ENCODE measurements at regions not wholly inside any gene's neighbourhood (a gene's known extent, or its start where the extent isn't known, plus 50 kb on each side); places are given as distances from the start of the nearest gene placed in this dataset.

- Mint-ChIP-seq H3K4me1 (ENCODE audit: low read depth, unreplicated experiment) (no peaks in the 10 kb centered on the region), H3K36me3 (ENCODE audit: unreplicated experiment) (peaks cover 27% of the 10 kb centered on the region), H3K27ac (ENCODE audit: unreplicated experiment) (no peak overlapping the region), H3K9me3 (ENCODE audit: unreplicated experiment) (peaks cover 2% of the 10 kb centered on the region), H3K4me3 (ENCODE audit: unreplicated experiment) (no peak overlapping the region), H3K27me3 (ENCODE audit: unreplicated experiment) (no peaks in the 10 kb centered on the region)
- DNase-seq = no peak
- TF ChIP-seq, protein P1, sequence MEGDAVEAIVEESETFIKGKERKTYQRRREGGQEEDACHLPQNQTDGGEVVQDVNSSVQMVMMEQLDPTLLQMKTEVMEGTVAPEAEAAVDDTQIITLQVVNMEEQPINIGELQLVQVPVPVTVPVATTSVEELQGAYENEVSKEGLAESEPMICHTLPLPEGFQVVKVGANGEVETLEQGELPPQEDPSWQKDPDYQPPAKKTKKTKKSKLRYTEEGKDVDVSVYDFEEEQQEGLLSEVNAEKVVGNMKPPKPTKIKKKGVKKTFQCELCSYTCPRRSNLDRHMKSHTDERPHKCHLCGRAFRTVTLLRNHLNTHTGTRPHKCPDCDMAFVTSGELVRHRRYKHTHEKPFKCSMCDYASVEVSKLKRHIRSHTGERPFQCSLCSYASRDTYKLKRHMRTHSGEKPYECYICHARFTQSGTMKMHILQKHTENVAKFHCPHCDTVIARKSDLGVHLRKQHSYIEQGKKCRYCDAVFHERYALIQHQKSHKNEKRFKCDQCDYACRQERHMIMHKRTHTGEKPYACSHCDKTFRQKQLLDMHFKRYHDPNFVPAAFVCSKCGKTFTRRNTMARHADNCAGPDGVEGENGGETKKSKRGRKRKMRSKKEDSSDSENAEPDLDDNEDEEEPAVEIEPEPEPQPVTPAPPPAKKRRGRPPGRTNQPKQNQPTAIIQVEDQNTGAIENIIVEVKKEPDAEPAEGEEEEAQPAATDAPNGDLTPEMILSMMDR (IDR thresholded peaks at IDR 0.05; ENCODE audit: partially characterized antibody, unreplicated experiment) = no peak
These were observed 193.4 kb upstream of the ZMIZ1 start for GRCh38 chr10:78875331-78875877.

DNA sequence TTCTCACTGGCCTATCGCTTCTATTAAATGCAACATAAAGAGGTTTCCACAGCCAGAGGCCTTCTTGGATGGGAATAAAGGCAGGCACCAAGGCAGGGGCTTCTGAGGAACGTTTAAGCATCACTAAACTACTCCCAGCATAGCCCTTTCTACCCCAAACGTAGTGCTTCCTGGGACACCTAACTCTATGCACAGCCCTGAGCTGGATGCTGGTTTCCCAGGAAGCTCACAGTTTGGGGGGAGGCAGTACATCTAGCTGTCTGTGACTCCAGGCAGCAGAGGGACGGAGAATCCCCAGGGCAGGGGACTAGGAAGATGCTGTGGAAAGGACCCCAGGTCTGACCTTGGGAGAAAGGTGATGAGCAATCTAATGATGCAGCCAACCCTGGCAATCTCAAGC, 192.8 kb upstream of the ZMIZ1 start:
- H3K4me3 Mint-ChIP-seq (ENCODE audit: unreplicated experiment) = no peak overlapping the region
- H3K36me3 Mint-ChIP-seq (ENCODE audit: unreplicated experiment) = peaks cover 30% of the 10 kb centered on the region
- peaks cover 2% of the 10 kb centered on the region for H3K9me3 Mint-ChIP-seq (ENCODE audit: unreplicated experiment)
- DNase-seq = no peak
- no peaks in the 10 kb centered on the region for H3K4me1 Mint-ChIP-seq (ENCODE audit: low read depth, unreplicated experiment)
- no peak overlapping the region for H3K27ac Mint-ChIP-seq (ENCODE audit: unreplicated experiment)
- H3K27me3 Mint-ChIP-seq (ENCODE audit: unreplicated experiment) = no peaks in the 10 kb centered on the region
- TF ChIP-seq, protein P1 (IDR thresholded peaks at IDR 0.05; ENCODE audit: partially characterized antibody, unreplicated experiment) = no peak

DNA sequence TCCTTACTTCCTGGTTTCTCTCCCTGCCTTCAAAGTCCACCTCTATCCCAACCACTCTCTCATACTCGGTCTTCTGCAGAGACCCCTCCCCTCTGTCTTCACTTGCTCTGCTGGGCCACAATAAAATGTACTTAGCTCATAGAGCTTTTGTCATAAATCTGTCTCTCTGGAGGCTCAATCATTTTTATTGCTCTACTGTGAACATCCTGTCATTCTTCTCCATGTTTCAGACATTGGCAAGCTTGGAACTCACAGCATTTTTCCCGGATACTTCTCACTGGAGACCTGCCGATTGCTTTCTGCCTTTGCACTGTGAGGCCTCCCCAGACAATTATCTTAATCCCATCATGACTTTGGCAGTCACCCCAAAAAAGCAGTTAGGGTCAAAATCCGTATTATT, 192.3 kb upstream of the ZMIZ1 start:
- TF ChIP-seq, protein P1 (IDR thresholded peaks at IDR 0.05; ENCODE audit: partially characterized antibody, unreplicated experiment) = no peak
- H3K27ac Mint-ChIP-seq (ENCODE audit: unreplicated experiment) = no peak overlapping the region
- peaks cover 2% of the 10 kb centered on the region for H3K9me3 Mint-ChIP-seq (ENCODE audit: unreplicated experiment)
- no peak overlapping the region for H3K4me3 Mint-ChIP-seq (ENCODE audit: unreplicated experiment)
- no peaks in the 10 kb centered on the region for H3K4me1 Mint-ChIP-seq (ENCODE audit: low read depth, unreplicated experiment)
- no peaks in the 10 kb centered on the region for H3K27me3 Mint-ChIP-seq (ENCODE audit: unreplicated experiment)
- H3K36me3 Mint-ChIP-seq (ENCODE audit: unreplicated experiment) = peaks cover 30% of the 10 kb centered on the region
- DNase-seq = no peak

GRCh38 chr10:78879621-78880020, 189.1 kb upstream of the ZMIZ1 start:
- H3K27ac Mint-ChIP-seq (ENCODE audit: unreplicated experiment) = no peak overlapping the region
- H3K36me3 Mint-ChIP-seq (ENCODE audit: unreplicated experiment) = peaks cover 27% of the 10 kb centered on the region
- no peak overlapping the region for H3K4me3 Mint-ChIP-seq (ENCODE audit: unreplicated experiment)
- no peaks in the 10 kb centered on the region for H3K4me1 Mint-ChIP-seq (ENCODE audit: low read depth, unreplicated experiment)
- TF ChIP-seq, protein P1 (IDR thresholded peaks at IDR 0.05; ENCODE audit: partially characterized antibody, unreplicated experiment) = no peak
- no peaks in the 10 kb centered on the region for H3K27me3 Mint-ChIP-seq (ENCODE audit: unreplicated experiment)
- H3K9me3 Mint-ChIP-seq (ENCODE audit: unreplicated experiment) = peaks cover 2% of the 10 kb centered on the region
- no peak for DNase-seq

DNA sequence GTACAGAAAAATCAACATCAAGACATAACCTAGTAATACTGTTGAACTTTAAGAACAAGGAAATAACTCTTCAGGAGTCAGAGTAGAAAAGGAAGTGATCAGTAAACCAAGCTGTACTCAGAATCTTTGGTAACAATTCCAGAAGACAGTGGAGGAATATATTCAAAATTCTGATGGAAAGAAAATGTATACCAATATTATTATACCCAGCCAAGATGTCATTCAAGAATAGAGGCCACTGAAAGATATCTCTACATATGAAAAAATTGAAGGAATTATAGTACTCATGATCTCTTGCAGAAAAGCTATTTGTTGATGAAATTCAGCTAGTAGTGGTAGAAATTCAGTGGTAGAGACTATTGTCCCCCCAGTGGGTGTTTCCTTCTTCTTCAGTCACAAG, 182.6 kb upstream of the ZMIZ1 start:
- Mint-ChIP-seq H3K9me3 (ENCODE audit: unreplicated experiment) (no peaks in the 10 kb centered on the region), H3K36me3 (ENCODE audit: unreplicated experiment) (peaks cover 13% of the 10 kb centered on the region), H3K4me1 (ENCODE audit: low read depth, unreplicated experiment) (no peaks in the 10 kb centered on the region), H3K27ac (ENCODE audit: unreplicated experiment) (no peak overlapping the region), H3K4me3 (ENCODE audit: unreplicated experiment) (no peak overlapping the region), H3K27me3 (ENCODE audit: unreplicated experiment) (no peaks in the 10 kb centered on the region)
- TF ChIP-seq, protein P1 (IDR thresholded peaks at IDR 0.05; ENCODE audit: partially characterized antibody, unreplicated experiment) = no peak
- no peak for DNase-seq
